BLaER1 treated with 17β-estradiol and CSF1 and Interleukin-3, amounts not matched to agents 10 nM and 100 nM (cell line): ENCODE measurements at regions not wholly inside any gene's neighbourhood (a gene's known extent, or its start where the extent isn't known, plus 50 kb on each side); places are given as distances from the start of the nearest gene placed in this dataset.
"Not testable (repeated sequence)": the region's sequence is repeated elsewhere in the genome, so short reads cannot be mapped to it uniquely, and the experiment has no call there.

Experiments used
- H3K27ac ChIP-seq, 11 experiments: shearing (Covaris generic); formaldehyde crosslinking; 2 replicates each; pipeline ENCODE4 v1.8.1; 2022
- H3K27me3 ChIP-seq, 11 experiments: shearing (Covaris generic); formaldehyde crosslinking; 2 replicates each; pipeline ENCODE4 v1.8.1; 2022
- H3K36me3 ChIP-seq, 11 experiments: shearing (Covaris generic); formaldehyde crosslinking; 2 replicates each; pipeline ENCODE4 v1.8.1; 2022
- H3K4me1 ChIP-seq, 10 experiments: shearing (Covaris generic); formaldehyde crosslinking; 2 replicates each; pipeline ENCODE4 v1.8.1; 2022
- H3K4me2 ChIP-seq, 11 experiments: shearing (Covaris generic); formaldehyde crosslinking; 2 replicates each; pipeline ENCODE4 v1.8.1; 2022
- H3K4me3 ChIP-seq, 10 experiments: shearing (Covaris generic); formaldehyde crosslinking; 2 replicates each; pipeline ENCODE4 v1.8.1; 2022
- H3K9ac ChIP-seq, 11 experiments: shearing (Covaris generic); formaldehyde crosslinking; 2 replicates each; pipeline ENCODE4 v1.8.1; 2022
- H3K9me3 ChIP-seq, 11 experiments: shearing (Covaris generic); formaldehyde crosslinking; replicated peaks in 1 of 11; 2 replicates each; pipeline ENCODE4 v1.8.1; 2022
- H4K20me1 ChIP-seq, 11 experiments: shearing (Covaris generic); formaldehyde crosslinking; 2 replicates each; pipeline ENCODE4 v1.8.1; 2022
- Cebpa-rat ChIP-seq, 11 experiments: shearing (Covaris generic); IDR thresholded peaks; 2 replicates each; pipeline ENCODE4 v1.8.1; 2022

- no peak for TF ChIP-seq Cebpa-rat (IDR thresholded peaks at IDR 0.05)
- Histone ChIP-seq H3K4me1 (peaks cover 14 to 20% (median 17%) of the 10 kb centered on the region in 10 experiments; a peak in 19 of 20 replicates), H3K36me3 (no peaks in the 10 kb centered on the region), H3K9ac (peak overlapping the region in 9 of 11 experiments; percentile 75 to 85 (median 82); a peak in 15 of 22 replicates), H3K4me2 (peak overlapping the region; percentile 68 to 93 (median 86)), H3K4me3 (peak overlapping the region; percentile 55 to 74 (median 62); a peak in 19 of 20 replicates), H4K20me1 (no peaks in the 10 kb centered on the region), H3K27ac (peak overlapping the region in 10 of 11 experiments; percentile 79 to 92 (median 86); a peak in 21 of 22 replicates), H3K27me3 (no peaks in the 10 kb centered on the region), H3K9me3 (peaks cover 1 to 16% (median 7%) of the 10 kb centered on the region in 11 experiments; a peak in 16 of 22 replicates)
Measured at GRCh38 chr1:166490437-166490991, 323.7 kb upstream of the FAM78B start.

GRCh38 chr1:166493765-166494164 lies 327.0 kb upstream of the FAM78B start:
- H4K20me1 ChIP-seq, H3K9ac ChIP-seq, H3K27ac ChIP-seq, H3K27me3 ChIP-seq, H3K4me2 ChIP-seq, H3K36me3 ChIP-seq, H3K4me3 ChIP-seq: not testable (repeated sequence)
- peaks cover 14 to 18% (median 16%) of the 10 kb centered on the region in 10 experiments; a peak in 19 of 20 replicates for H3K4me1 ChIP-seq
- H3K9me3 ChIP-seq, result peaks cover 5 to 24% (median 9%) of the 10 kb centered on the region in 11 experiments; a peak in 19 of 22 replicates

GRCh38 chr1:166507347-166507746 lies 331.9 kb upstream of the POGK start:
- peaks cover 0 to 37% (median 12%) of the 10 kb centered on the region in 10 experiments; a peak in 13 of 20 replicates for H3K4me1 ChIP-seq
- no peaks in the 10 kb centered on the region for H4K20me1 ChIP-seq
- H3K4me3 ChIP-seq, result no peak overlapping the region
- no peaks in the 10 kb centered on the region for H3K36me3 ChIP-seq
- no peak for TF ChIP-seq Cebpa-rat (IDR thresholded peaks at IDR 0.05)
- no peak overlapping the region for H3K9ac ChIP-seq
- H3K9me3 ChIP-seq, result peaks cover 0 to 8% (median 0%) of the 10 kb centered on the region in 11 experiments; a peak in 2 of 22 replicates
- H3K27ac ChIP-seq, result no peak overlapping the region
- no peak overlapping the region for H3K4me2 ChIP-seq
- H3K27me3 ChIP-seq, result no peaks in the 10 kb centered on the region

- no peaks in the 10 kb centered on the region for H4K20me1 ChIP-seq
- H3K36me3 ChIP-seq, result 0 out of 22 replicates have a peak, but pooled peaks cover 0 to 4% (median 0%) of the 10 kb centered on the region in 11 experiments
- peak in 2 of 11 experiments; percentile 25 to 46; a peak in 2 of 22 replicates for TF ChIP-seq Cebpa-rat (IDR thresholded peaks at IDR 0.05)
- H3K4me2 ChIP-seq, result peak overlapping the region in 5 of 11 experiments; percentile 20 to 53 (median 43); a peak in 8 of 22 replicates
- peaks cover 4 to 15% (median 10%) of the 10 kb centered on the region in 11 experiments; a peak in 17 of 22 replicates for H3K9me3 ChIP-seq
- H3K27me3 ChIP-seq, result no peaks in the 10 kb centered on the region
- H3K4me3 ChIP-seq, result no peak overlapping the region
- H3K4me1 ChIP-seq, result peaks cover 0 to 42% (median 12%) of the 10 kb centered on the region in 10 experiments; a peak in 13 of 20 replicates
- H3K9ac ChIP-seq, result no peak overlapping the region
- H3K27ac ChIP-seq, result peak overlapping the region in 4 of 11 experiments; percentile 40 to 72 (median 48); a peak in 7 of 22 replicates
Measured at GRCh38 chr1:166511761-166512160, 327.5 kb upstream of the POGK start.

- H3K4me3 ChIP-seq, result no peak overlapping the region
- H3K27me3 ChIP-seq, result no peaks in the 10 kb centered on the region
- H3K36me3 ChIP-seq, result 0 out of 22 replicates have a peak, but pooled peaks cover 0 to 4% (median 0%) of the 10 kb centered on the region in 11 experiments
- H4K20me1 ChIP-seq, result no peaks in the 10 kb centered on the region
- no peak overlapping the region for H3K27ac ChIP-seq
- no peak overlapping the region for H3K4me2 ChIP-seq
- peaks cover 0 to 36% (median 9%) of the 10 kb centered on the region in 10 experiments; a peak in 13 of 20 replicates for H3K4me1 ChIP-seq
- peaks cover 4 to 15% (median 10%) of the 10 kb centered on the region in 11 experiments; a peak in 17 of 22 replicates for H3K9me3 ChIP-seq
- no peak for TF ChIP-seq Cebpa-rat (IDR thresholded peaks at IDR 0.05)
- no peak overlapping the region for H3K9ac ChIP-seq
Measured at GRCh38 chr1:166514067-166514466, 325.2 kb upstream of the POGK start.

GRCh38 chr1:166527752-166528151 lies 311.5 kb upstream of the POGK start:
- no peak for TF ChIP-seq Cebpa-rat (IDR thresholded peaks at IDR 0.05)
- Histone ChIP-seq H3K36me3 (no peaks in the 10 kb centered on the region), H3K4me2 (no peak overlapping the region), H3K4me1 (no peaks in the 10 kb centered on the region), H3K9me3 (peaks cover 9 to 31% (median 16%) of the 10 kb centered on the region in 11 experiments), H3K27ac (no peak overlapping the region), H4K20me1 (no peaks in the 10 kb centered on the region), H3K4me3 (no peak overlapping the region), H3K9ac (no peak overlapping the region), H3K27me3 (no peaks in the 10 kb centered on the region)

- TF ChIP-seq Cebpa-rat (IDR thresholded peaks at IDR 0.05), result no peak
- H3K27me3 ChIP-seq, result no peaks in the 10 kb centered on the region
- H3K9me3 ChIP-seq, result peaks cover 22 to 50% (median 31%) of the 10 kb centered on the region in 11 experiments
- H3K4me3 ChIP-seq, result no peak overlapping the region
- H4K20me1 ChIP-seq, result no peaks in the 10 kb centered on the region
- no peak overlapping the region for H3K9ac ChIP-seq
- no peak overlapping the region for H3K4me2 ChIP-seq
- H3K36me3 ChIP-seq, result no peaks in the 10 kb centered on the region
- H3K4me1 ChIP-seq, result no peaks in the 10 kb centered on the region
- H3K27ac ChIP-seq, result no peak overlapping the region
Measured at GRCh38 chr1:166538646-166539045, 300.6 kb upstream of the POGK start.

- H3K27me3 ChIP-seq, result no peaks in the 10 kb centered on the region
- no peak overlapping the region for H3K4me3 ChIP-seq
- H3K36me3 ChIP-seq, result no peaks in the 10 kb centered on the region
- no peak overlapping the region for H3K9ac ChIP-seq
- no peak overlapping the region for H3K27ac ChIP-seq
- TF ChIP-seq Cebpa-rat (IDR thresholded peaks at IDR 0.05), result no peak
- peaks cover 0 to 17% (median 1%) of the 10 kb centered on the region in 11 experiments; a peak in 9 of 22 replicates for H3K9me3 ChIP-seq
- no peak overlapping the region for H3K4me2 ChIP-seq
- no peaks in the 10 kb centered on the region for H3K4me1 ChIP-seq
- no peaks in the 10 kb centered on the region for H4K20me1 ChIP-seq
Measured at GRCh38 chr1:166544036-166544435, 295.2 kb upstream of the POGK start.

GRCh38 chr1:166544561-166544960 lies 294.7 kb upstream of the POGK start:
- TF ChIP-seq Cebpa-rat (IDR thresholded peaks at IDR 0.05), result no peak
- H3K9ac ChIP-seq, result no peak overlapping the region

More at GRCh38 chr1:166544561-166544960, 294.7 kb upstream of the POGK start:
- H3K4me1 ChIP-seq, result no peaks in the 10 kb centered on the region
- H4K20me1 ChIP-seq, result no peaks in the 10 kb centered on the region
- no peaks in the 10 kb centered on the region for H3K27me3 ChIP-seq
- no peak overlapping the region for H3K4me2 ChIP-seq
- no peaks in the 10 kb centered on the region for H3K36me3 ChIP-seq
- peaks cover 0 to 11% (median 0%) of the 10 kb centered on the region in 11 experiments; a peak in 7 of 22 replicates for H3K9me3 ChIP-seq
- no peak overlapping the region for H3K27ac ChIP-seq
- no peak overlapping the region for H3K4me3 ChIP-seq
